DOHH2 (cell line): ENCODE measurements at regions not wholly inside any gene's neighbourhood (a gene's known extent, or its start where the extent isn't known, plus 50 kb on each side); places are given as distances from the start of the nearest gene placed in this dataset.

Experiments used
- H3F3A ChIP-seq: fragments of 200-600 bp; sonication (generic), shearing (Covaris generic); 2 replicates; pipeline ENCODE4 v1.6.0; 2016; ENCODE audit warnings: antibody characterized with exemption, mild to moderate bottlenecking; ENCODE audit not compliant: control insufficient read depth, insufficient read depth
- H3K27ac ChIP-seq: fragments of 200-600 bp; sonication (generic); 2 replicates; pipeline ENCODE4 v1.5.1; 2014; ENCODE audit warnings: low read depth, mild to moderate bottlenecking, low read length, moderate library complexity
- H3K27me3 ChIP-seq: fragments of 200-600 bp; sonication (generic); 2 replicates; pipeline ENCODE4 v1.6.1; 2014; ENCODE audit warnings: mild to moderate bottlenecking, low read length, mixed read lengths; ENCODE audit not compliant: control insufficient read depth
- H3K36me3 ChIP-seq: fragments of 200-600 bp; sonication (generic); 2 replicates; pipeline ENCODE4 v1.6.1; 2014; ENCODE audit warnings: mild to moderate bottlenecking, low read length, moderate library complexity, mixed read lengths; ENCODE audit not compliant: control insufficient read depth
- H3K4me1 ChIP-seq: fragments of 200-600 bp; sonication (generic); 2 replicates; pipeline ENCODE4 v1.6.1; 2014; ENCODE audit warnings: mild to moderate bottlenecking, low read length, mixed read lengths; ENCODE audit not compliant: control insufficient read depth
- H3K4me2 ChIP-seq: fragments of 200-600 bp; sonication (generic); 2 replicates; pipeline ENCODE4 v1.6.0; 2014; ENCODE audit warnings: mild to moderate bottlenecking, low read length, moderate library complexity
- H3K4me3 ChIP-seq: fragments of 200-600 bp; sonication (generic); 2 replicates; pipeline ENCODE4 v1.5.1; 2014; ENCODE audit warnings: mild to moderate bottlenecking, low read length, mixed read lengths
- H3K79me2 ChIP-seq: fragments of 200-600 bp; sonication (generic); 2 replicates; pipeline ENCODE4 v1.6.1; 2014; ENCODE audit warnings: mild to moderate bottlenecking, low read length, mixed read lengths; ENCODE audit not compliant: control insufficient read depth
- H3K9me2 ChIP-seq: fragments of 200-600 bp; sonication (generic); replicated peaks from 2 replicates; pipeline ENCODE4 v1.6.1; 2014; ENCODE audit warnings: mild to moderate bottlenecking, low read length, mixed read lengths; ENCODE audit not compliant: control insufficient read depth
- H3K9me3 ChIP-seq: fragments of 200-600 bp; sonication (generic); 2 replicates; pipeline ENCODE4 v1.6.1; 2014; ENCODE audit warnings: antibody characterized with exemption, low read length, mixed read lengths; ENCODE audit not compliant: control insufficient read depth, insufficient read depth
- H4K20me1 ChIP-seq: fragments of 200-600 bp; sonication (generic); 2 replicates; pipeline ENCODE4 v1.6.0; 2014; ENCODE audit warnings: low read depth, mild to moderate bottlenecking, antibody characterized with exemption, low read length, moderate library complexity; ENCODE audit not compliant: control insufficient read depth, insufficient read depth
- EZH2phosphoT487 ChIP-seq: fragments of 200-600 bp; sonication (generic); IDR thresholded peaks from 2 replicates; pipeline ENCODE4 v1.6.1; 2017; ENCODE audit warnings: borderline replicate concordance, mild to moderate bottlenecking, antibody characterized with exemption, low read length, moderate library complexity, mixed read lengths
- TF ChIP-seq, protein P1 (sequence below): fragments of 200-600 bp; sonication (generic); IDR thresholded peaks from one replicate; pipeline ENCODE4 v1.5.1; 2014; ENCODE audit warnings: antibody characterized with exemption, mild to moderate bottlenecking, low read depth, low read length; ENCODE audit not compliant: poor library complexity, severe bottlenecking

GRCh38 chr2:49225126-49225525 lies 70.8 kb upstream of the FSHR start:
- Histone ChIP-seq H3K4me1 (no peaks in the 10 kb centered on the region), H3K79me2 (no peaks in the 10 kb centered on the region), H3K9me2 (no peaks in the 10 kb centered on the region; the same call in 1 of the 2 replicates), H3K27me3 (no peaks in the 10 kb centered on the region), H3K27ac (no peak overlapping the region), H3K4me2 (no peak overlapping the region), H4K20me1 (no peaks in the 10 kb centered on the region), H3K4me3 (no peak overlapping the region), H3F3A (no peaks in the 10 kb centered on the region), H3K36me3 (no peaks in the 10 kb centered on the region), H3K9me3 (no peaks in the 10 kb centered on the region)
- TF ChIP-seq EZH2phosphoT487 = no peak
- TF ChIP-seq, protein P1, sequence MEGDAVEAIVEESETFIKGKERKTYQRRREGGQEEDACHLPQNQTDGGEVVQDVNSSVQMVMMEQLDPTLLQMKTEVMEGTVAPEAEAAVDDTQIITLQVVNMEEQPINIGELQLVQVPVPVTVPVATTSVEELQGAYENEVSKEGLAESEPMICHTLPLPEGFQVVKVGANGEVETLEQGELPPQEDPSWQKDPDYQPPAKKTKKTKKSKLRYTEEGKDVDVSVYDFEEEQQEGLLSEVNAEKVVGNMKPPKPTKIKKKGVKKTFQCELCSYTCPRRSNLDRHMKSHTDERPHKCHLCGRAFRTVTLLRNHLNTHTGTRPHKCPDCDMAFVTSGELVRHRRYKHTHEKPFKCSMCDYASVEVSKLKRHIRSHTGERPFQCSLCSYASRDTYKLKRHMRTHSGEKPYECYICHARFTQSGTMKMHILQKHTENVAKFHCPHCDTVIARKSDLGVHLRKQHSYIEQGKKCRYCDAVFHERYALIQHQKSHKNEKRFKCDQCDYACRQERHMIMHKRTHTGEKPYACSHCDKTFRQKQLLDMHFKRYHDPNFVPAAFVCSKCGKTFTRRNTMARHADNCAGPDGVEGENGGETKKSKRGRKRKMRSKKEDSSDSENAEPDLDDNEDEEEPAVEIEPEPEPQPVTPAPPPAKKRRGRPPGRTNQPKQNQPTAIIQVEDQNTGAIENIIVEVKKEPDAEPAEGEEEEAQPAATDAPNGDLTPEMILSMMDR = no peak

- no peaks in the 10 kb centered on the region; the same call in 1 of the 2 replicates for H3K9me2 ChIP-seq
- H3K4me3 ChIP-seq = no peak overlapping the region
- no peaks in the 10 kb centered on the region for H3F3A ChIP-seq
- H3K4me1 ChIP-seq = no peaks in the 10 kb centered on the region
- no peaks in the 10 kb centered on the region for H3K36me3 ChIP-seq
- H3K9me3 ChIP-seq = no peaks in the 10 kb centered on the region
- no peak overlapping the region for H3K27ac ChIP-seq
- TF ChIP-seq, protein P1 = no peak
- no peak for TF ChIP-seq EZH2phosphoT487
- H3K79me2 ChIP-seq = no peaks in the 10 kb centered on the region
- no peaks in the 10 kb centered on the region for H3K27me3 ChIP-seq
- no peak overlapping the region for H3K4me2 ChIP-seq
- H4K20me1 ChIP-seq = no peaks in the 10 kb centered on the region
Measured at GRCh38 chr2:49224426-49225010, 70.2 kb upstream of the FSHR start.

- TF ChIP-seq EZH2phosphoT487 = no peak
- TF ChIP-seq, protein P1 = no peak
- no peaks in the 10 kb centered on the region for H3K36me3 ChIP-seq
- H3K4me1 ChIP-seq = no peaks in the 10 kb centered on the region
- H3K4me3 ChIP-seq = no peak overlapping the region
- no peaks in the 10 kb centered on the region for H3K27me3 ChIP-seq
- no peaks in the 10 kb centered on the region for H3K9me3 ChIP-seq
- no peaks in the 10 kb centered on the region for H4K20me1 ChIP-seq
- no peaks in the 10 kb centered on the region for H3F3A ChIP-seq
- no peak overlapping the region for H3K4me2 ChIP-seq
- H3K79me2 ChIP-seq = no peaks in the 10 kb centered on the region
- no peaks in the 10 kb centered on the region; the same call in 1 of the 2 replicates for H3K9me2 ChIP-seq
- no peak overlapping the region for H3K27ac ChIP-seq
Measured at GRCh38 chr2:49222975-49223528, 68.7 kb upstream of the FSHR start.
